Upper lobe of left lung (tissue), 6 donors: ENCODE measurements at regions not wholly inside any gene's neighbourhood (a gene's known extent, or its start where the extent isn't known, plus 50 kb on each side); places are given as distances from the start of the nearest gene placed in this dataset.

Experiments
- ATAC-seq, 2 donors: fragments of 200-7000 bp; cut with Tn5 transposase; one replicate each; pipeline ENCODE4 v1.9.1; 2022; ENCODE audit warnings: mild to moderate bottlenecking in 2 of 2, moderate library complexity in 2 of 2; ENCODE audit not compliant: low FRiP score in 2 of 2
- DNase-seq, 2 donors: peaks; one replicate each; pipeline ENCODE4 v3.0.0-alpha.2; 2019 to 2020
- H3K27ac ChIP-seq, 4 donors: fragments of 200-600 bp; sonication (generic); one replicate each; pipeline ENCODE4 v1.5.1; 2016 to 2019
- H3K27me3 ChIP-seq, 4 donors: fragments of 200-600 bp; sonication (generic); one replicate each; pipeline ENCODE4 v1.5.1; 2017 to 2019
- H3K36me3 ChIP-seq, 4 donors: fragments of 200-600 bp; sonication (generic); one replicate each; pipeline ENCODE4 v1.5.1; 2016 to 2019
- H3K4me1 ChIP-seq, 4 donors: fragments of 200-600 bp; sonication (generic); one replicate each; pipeline ENCODE4 v1.5.1; 2018 to 2019
- H3K4me3 ChIP-seq, 4 donors: fragments of 200-600 bp; sonication (generic); one replicate each; pipeline ENCODE4 v1.5.1; 2017 to 2019; ENCODE audit warnings: mild to moderate bottlenecking in 2 of 4, moderate library complexity in 1 of 4
- H3K9me3 ChIP-seq, 4 donors: fragments of 200-600 bp; sonication (generic); one replicate each; pipeline ENCODE4 v1.5.1; 2018 to 2019
- EP300 ChIP-seq, 4 donors: sonication (generic); formaldehyde crosslinking; IDR thresholded peaks; one replicate each; pipeline ENCODE4 v1.5.1; 2017; ENCODE audit warnings: antibody characterized with exemption in 4 of 4, control low read depth in 2 of 4
- POLR2A ChIP-seq, 4 donors: fragments of 450-650 bp; IDR thresholded peaks; one replicate each; pipeline ENCODE4 v1.5.1; 2016 to 2017; ENCODE audit warnings: antibody characterized with exemption in 4 of 4, mild to moderate bottlenecking in 2 of 4
- POLR2AphosphoS5 ChIP-seq, 2 donors: sonication (generic); formaldehyde crosslinking; IDR thresholded peaks; one replicate each; pipeline ENCODE4 v1.5.1; 2017; ENCODE audit warnings: antibody characterized with exemption in 2 of 2
- WGBS, 2 donors: methylation state at CpG; one replicate each; pipeline ENCODE4 v1.1.5; 2017 to 2018; 5-methylcytosine and 5-hydroxymethylcytosine counted together
- TF ChIP-seq, protein P1 (sequence below), 6 experiments: fragments of 450-650 bp in 4 of 6; fragments of 200-600 bp in 2 of 6; sonication (generic) in 2 of 6; IDR thresholded peaks; one replicate each; pipeline ENCODE4 v1.5.1; 2016 to 2019; ENCODE audit warnings: antibody characterized with exemption in 6 of 6
- donor health status: DM: no; HTN: no; CAD: no; lungs with moderate emphysema.
- donor health status: DM: no; HTN: yes; CAD: no; lungs with severe emphysema.

- TF ChIP-seq POLR2AphosphoS5 (IDR thresholded peaks at IDR 0.05) (no peak), POLR2A (IDR thresholded peaks at IDR 0.05) (no peak), EP300 (IDR thresholded peaks at IDR 0.05) (no peak)
- TF ChIP-seq, protein P1, sequence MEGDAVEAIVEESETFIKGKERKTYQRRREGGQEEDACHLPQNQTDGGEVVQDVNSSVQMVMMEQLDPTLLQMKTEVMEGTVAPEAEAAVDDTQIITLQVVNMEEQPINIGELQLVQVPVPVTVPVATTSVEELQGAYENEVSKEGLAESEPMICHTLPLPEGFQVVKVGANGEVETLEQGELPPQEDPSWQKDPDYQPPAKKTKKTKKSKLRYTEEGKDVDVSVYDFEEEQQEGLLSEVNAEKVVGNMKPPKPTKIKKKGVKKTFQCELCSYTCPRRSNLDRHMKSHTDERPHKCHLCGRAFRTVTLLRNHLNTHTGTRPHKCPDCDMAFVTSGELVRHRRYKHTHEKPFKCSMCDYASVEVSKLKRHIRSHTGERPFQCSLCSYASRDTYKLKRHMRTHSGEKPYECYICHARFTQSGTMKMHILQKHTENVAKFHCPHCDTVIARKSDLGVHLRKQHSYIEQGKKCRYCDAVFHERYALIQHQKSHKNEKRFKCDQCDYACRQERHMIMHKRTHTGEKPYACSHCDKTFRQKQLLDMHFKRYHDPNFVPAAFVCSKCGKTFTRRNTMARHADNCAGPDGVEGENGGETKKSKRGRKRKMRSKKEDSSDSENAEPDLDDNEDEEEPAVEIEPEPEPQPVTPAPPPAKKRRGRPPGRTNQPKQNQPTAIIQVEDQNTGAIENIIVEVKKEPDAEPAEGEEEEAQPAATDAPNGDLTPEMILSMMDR (IDR thresholded peaks at IDR 0.05): no peak
- DNase-seq: no peak
- H3K27ac ChIP-seq: no peak overlapping the region
- H3K4me1 ChIP-seq: peaks cover 0 to 9% (median 2%) of the 10 kb centered on the region in 4 donors
- no peak for ATAC-seq
- H3K27me3 ChIP-seq: no peaks in the 10 kb centered on the region
- H3K9me3 ChIP-seq: no peaks in the 10 kb centered on the region
- no peaks in the 10 kb centered on the region for H3K36me3 ChIP-seq
- H3K4me3 ChIP-seq: no peak overlapping the region
These were observed 90.2 kb downstream of the TMEM174 start for GRCh38 chr5:73263001-73263710.

- 70 to 93% methylated on average over 1 of the region's 1 CpG for WGBS, 2 donors
- ATAC-seq (no peak), DNase-seq (no peak)
- Histone ChIP-seq H3K4me1 (no peaks in the 10 kb centered on the region), H3K27ac (no peak overlapping the region), H3K9me3 (peaks cover 0 to 6% (median 0%) of the 10 kb centered on the region in 4 donors), H3K4me3 (no peak overlapping the region), H3K27me3 (no peaks in the 10 kb centered on the region), H3K36me3 (no peaks in the 10 kb centered on the region)
- no peak for TF ChIP-seq POLR2AphosphoS5 (IDR thresholded peaks at IDR 0.05)
These were observed 83.9 kb downstream of the TMEM174 start for GRCh38 chr5:73256862-73257261.

GRCh38 chr5:73256462-73256861 is 83.5 kb downstream of the TMEM174 start:
- TF ChIP-seq, protein P1 (IDR thresholded peaks at IDR 0.05): no peak
- TF ChIP-seq POLR2A (IDR thresholded peaks at IDR 0.05) (no peak), EP300 (IDR thresholded peaks at IDR 0.05) (no peak), POLR2AphosphoS5 (IDR thresholded peaks at IDR 0.05) (no peak)
- Histone ChIP-seq H3K36me3 (no peaks in the 10 kb centered on the region), H3K4me3 (no peak overlapping the region), H3K9me3 (peaks cover 0 to 6% (median 0%) of the 10 kb centered on the region in 4 donors), H3K27me3 (no peaks in the 10 kb centered on the region), H3K27ac (no peak overlapping the region), H3K4me1 (no peaks in the 10 kb centered on the region)
- DNase-seq (no peak), ATAC-seq (no peak)
- 74 to 84% methylated on average over 2 of the region's 2 CpGs for WGBS, 2 donors

DNA sequence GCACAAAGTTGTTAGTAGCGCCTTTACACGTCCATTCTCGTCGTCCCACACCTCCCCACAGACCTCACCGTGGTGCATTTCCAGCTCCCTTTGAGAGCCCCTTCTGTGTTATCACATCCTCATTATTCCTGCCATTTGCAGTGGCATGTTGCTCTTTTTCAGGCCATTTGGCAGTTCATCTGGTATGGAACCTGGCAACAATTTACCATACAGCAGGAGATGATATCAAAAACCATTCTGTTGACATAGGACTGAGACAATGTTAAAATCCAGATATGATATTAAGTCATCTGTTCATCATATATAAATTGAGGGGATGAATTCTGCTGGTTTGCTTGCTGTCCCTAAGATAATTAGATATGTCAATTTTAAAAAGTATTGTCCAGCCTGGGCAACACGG is 83.0 kb downstream of the TMEM174 start:
- DNase-seq (no peak), ATAC-seq (no peak)
- H3K27me3 ChIP-seq: no peaks in the 10 kb centered on the region
- WGBS, 2 donors: 51 to 71% methylated on average over 6 of the region's 6 CpGs
- no peak overlapping the region for H3K4me3 ChIP-seq
- no peaks in the 10 kb centered on the region for H3K36me3 ChIP-seq
- no peak for TF ChIP-seq EP300 (IDR thresholded peaks at IDR 0.05)
- no peak for TF ChIP-seq POLR2AphosphoS5 (IDR thresholded peaks at IDR 0.05)
- no peak for TF ChIP-seq POLR2A (IDR thresholded peaks at IDR 0.05)
- TF ChIP-seq, protein P1 (IDR thresholded peaks at IDR 0.05): no peak
- no peaks in the 10 kb centered on the region for H3K4me1 ChIP-seq
- H3K27ac ChIP-seq: no peak overlapping the region
- H3K9me3 ChIP-seq: peaks cover 0 to 6% (median 0%) of the 10 kb centered on the region in 4 donors

DNA sequence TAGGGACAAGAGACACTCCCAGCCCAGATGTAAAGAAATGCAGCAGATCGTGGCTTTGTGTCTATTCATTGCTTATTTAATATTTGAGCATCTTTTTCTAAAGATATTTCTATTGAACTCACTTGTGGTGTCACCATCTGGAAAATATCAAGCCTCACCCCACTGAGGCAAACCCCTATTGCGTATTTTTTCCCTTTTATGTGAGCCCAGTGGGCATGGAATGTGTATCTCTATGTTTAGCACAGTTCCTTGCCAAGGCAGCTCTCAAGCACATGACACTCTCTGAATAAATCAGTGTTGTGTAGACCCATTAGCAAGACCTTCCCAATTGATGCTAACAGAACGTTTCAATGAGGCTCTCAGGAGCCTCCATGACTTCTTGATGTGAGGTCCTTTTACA is 81.6 kb downstream of the TMEM174 start:
- no peaks in the 10 kb centered on the region for H3K4me1 ChIP-seq
- ATAC-seq (no peak), DNase-seq (no peak)
- H3K27ac ChIP-seq: no peak overlapping the region
- peaks cover 0 to 6% (median 0%) of the 10 kb centered on the region in 4 donors for H3K9me3 ChIP-seq
- TF ChIP-seq EP300 (IDR thresholded peaks at IDR 0.05) (no peak), POLR2AphosphoS5 (IDR thresholded peaks at IDR 0.05) (no peak), POLR2A (IDR thresholded peaks at IDR 0.05) (no peak)
- no peaks in the 10 kb centered on the region for H3K27me3 ChIP-seq
- 49% methylated on average over 3 of the region's 3 CpGs for WGBS, 2 donors
- no peak overlapping the region for H3K4me3 ChIP-seq
- no peaks in the 10 kb centered on the region for H3K36me3 ChIP-seq
